ENCODE measurements at regions not wholly inside any gene's neighbourhood (a gene's known extent, or its start where the extent isn't known, plus 50 kb on each side); places are given as distances from the start of the nearest gene placed in this dataset.

DNA sequence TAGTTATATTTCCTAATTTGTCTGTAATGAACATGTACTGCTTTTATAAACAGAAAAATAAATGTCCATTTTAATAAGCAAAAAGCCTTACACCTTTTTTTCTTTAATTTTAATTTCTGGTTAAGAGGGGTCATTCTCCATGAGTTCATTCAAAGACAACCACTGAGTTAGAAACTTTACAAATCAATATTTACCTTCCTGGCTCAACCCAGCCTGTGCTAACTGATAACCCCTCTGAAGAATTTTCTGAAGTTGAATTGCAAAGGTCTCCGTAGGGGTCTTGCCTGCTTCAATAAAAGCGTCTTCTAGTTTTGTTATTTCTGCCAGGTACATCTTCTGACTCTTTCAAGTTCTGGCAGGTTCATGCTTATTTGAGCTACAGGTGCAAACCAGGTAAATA is 440.4 kb upstream of the SALL1 start:
- Mint-ChIP-seq H3K27me3 (ENCODE audit: unreplicated experiment) (no peaks in the 10 kb centered on the region), H3K27ac (ENCODE audit: unreplicated experiment) (no peak overlapping the region), H3K9me3 (ENCODE audit: unreplicated experiment) (no peaks in the 10 kb centered on the region), H3K36me3 (ENCODE audit: unreplicated experiment) (no peaks in the 10 kb centered on the region), H3K4me3 (ENCODE audit: unreplicated experiment) (no peak overlapping the region), H3K4me1 (ENCODE audit: low read depth, unreplicated experiment) (peaks cover 2% of the 10 kb centered on the region)
- TF ChIP-seq, protein P1, sequence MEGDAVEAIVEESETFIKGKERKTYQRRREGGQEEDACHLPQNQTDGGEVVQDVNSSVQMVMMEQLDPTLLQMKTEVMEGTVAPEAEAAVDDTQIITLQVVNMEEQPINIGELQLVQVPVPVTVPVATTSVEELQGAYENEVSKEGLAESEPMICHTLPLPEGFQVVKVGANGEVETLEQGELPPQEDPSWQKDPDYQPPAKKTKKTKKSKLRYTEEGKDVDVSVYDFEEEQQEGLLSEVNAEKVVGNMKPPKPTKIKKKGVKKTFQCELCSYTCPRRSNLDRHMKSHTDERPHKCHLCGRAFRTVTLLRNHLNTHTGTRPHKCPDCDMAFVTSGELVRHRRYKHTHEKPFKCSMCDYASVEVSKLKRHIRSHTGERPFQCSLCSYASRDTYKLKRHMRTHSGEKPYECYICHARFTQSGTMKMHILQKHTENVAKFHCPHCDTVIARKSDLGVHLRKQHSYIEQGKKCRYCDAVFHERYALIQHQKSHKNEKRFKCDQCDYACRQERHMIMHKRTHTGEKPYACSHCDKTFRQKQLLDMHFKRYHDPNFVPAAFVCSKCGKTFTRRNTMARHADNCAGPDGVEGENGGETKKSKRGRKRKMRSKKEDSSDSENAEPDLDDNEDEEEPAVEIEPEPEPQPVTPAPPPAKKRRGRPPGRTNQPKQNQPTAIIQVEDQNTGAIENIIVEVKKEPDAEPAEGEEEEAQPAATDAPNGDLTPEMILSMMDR (IDR thresholded peaks at IDR 0.05; ENCODE audit: partially characterized antibody, unreplicated experiment), result no peak
- no peak for DNase-seq

DNA sequence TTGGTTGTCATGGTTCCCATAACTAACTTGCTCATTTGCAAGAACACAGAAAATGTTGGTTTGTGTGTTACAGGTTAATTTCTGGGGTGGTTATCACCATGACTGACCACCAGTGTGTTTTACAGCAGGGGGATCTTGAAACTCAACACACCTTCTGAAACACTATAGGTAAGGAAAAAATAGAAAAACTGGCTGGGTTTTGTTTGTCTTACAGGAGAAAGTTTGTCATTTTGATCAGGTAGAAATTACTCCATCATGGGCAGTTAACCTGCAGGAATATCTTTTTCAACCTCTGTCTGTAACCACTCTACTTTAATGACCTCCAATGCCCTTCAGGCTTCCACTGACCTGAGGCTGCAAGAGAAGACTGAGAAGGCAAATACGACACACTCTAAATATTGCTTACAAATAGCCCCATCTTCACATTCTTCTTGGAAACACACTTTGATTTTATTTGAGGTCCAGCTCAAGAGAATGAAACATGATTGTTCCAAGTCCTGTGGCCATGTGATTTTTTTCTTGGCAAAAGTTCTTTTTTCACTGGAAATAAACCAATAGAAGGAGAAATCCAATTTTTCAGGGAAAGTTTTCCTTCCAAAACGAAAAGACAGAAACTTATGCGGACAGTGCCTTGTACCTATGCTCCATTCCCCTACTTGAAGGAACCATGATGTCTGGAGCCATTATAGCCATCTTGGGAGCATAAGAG is 428.7 kb upstream of the SALL1 start:
- Mint-ChIP-seq H3K27me3 (ENCODE audit: unreplicated experiment) (peaks cover 6% of the 10 kb centered on the region), H3K36me3 (ENCODE audit: unreplicated experiment) (no peaks in the 10 kb centered on the region)

DNA sequence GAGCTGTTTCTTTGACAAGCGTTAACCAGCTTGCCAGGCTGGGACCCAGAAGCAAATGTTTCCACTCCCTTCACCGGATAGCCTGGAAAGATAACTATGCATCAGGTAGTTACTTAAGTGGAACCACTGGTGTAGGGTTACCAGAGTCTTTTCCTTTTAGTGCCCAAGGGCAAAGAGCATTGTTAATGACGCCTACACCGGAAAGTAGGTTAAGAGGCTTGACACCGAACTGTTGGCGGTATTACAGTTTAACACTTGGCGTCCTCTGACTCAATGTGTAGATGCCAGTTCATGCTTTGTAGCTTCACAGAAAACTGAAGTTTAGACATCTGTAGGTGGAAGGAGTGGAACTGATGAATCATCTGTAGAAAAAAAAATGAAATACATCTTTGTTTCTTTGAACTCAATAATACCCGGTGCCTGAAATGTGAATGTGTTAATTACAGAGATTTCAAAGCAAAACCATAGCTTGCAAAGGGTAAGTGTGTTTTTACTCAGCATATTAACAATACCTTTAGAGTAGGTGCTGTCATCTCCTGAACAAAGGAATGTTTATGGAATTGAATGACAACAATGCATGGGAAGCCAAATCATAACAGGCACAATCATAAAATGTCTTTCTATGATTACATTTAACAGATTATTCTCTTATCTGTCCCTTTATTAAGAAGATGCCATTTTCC is 426.7 kb upstream of the SALL1 start:
- H3K4me1 Mint-ChIP-seq (ENCODE audit: low read depth, unreplicated experiment), result peaks cover 2% of the 10 kb centered on the region
- no peaks in the 10 kb centered on the region for H3K9me3 Mint-ChIP-seq (ENCODE audit: unreplicated experiment)
- TF ChIP-seq, protein P1 (IDR thresholded peaks at IDR 0.05; ENCODE audit: partially characterized antibody, unreplicated experiment), result no peak
- no peak for DNase-seq
- no peak overlapping the region for H3K4me3 Mint-ChIP-seq (ENCODE audit: unreplicated experiment)
- H3K27me3 Mint-ChIP-seq (ENCODE audit: unreplicated experiment), result peaks cover 6% of the 10 kb centered on the region
- no peak overlapping the region for H3K27ac Mint-ChIP-seq (ENCODE audit: unreplicated experiment)
- H3K36me3 Mint-ChIP-seq (ENCODE audit: unreplicated experiment), result no peaks in the 10 kb centered on the region

More for the DNA sequence above, 428.7 kb upstream of the SALL1 start:
- Mint-ChIP-seq H3K4me3 (ENCODE audit: unreplicated experiment) (no peak overlapping the region), H3K9me3 (ENCODE audit: unreplicated experiment) (no peaks in the 10 kb centered on the region), H3K4me1 (ENCODE audit: low read depth, unreplicated experiment) (peaks cover 2% of the 10 kb centered on the region), H3K27ac (ENCODE audit: unreplicated experiment) (no peak overlapping the region)
- no peak for DNase-seq
- TF ChIP-seq, protein P1 (IDR thresholded peaks at IDR 0.05; ENCODE audit: partially characterized antibody, unreplicated experiment), result no peak

DNA sequence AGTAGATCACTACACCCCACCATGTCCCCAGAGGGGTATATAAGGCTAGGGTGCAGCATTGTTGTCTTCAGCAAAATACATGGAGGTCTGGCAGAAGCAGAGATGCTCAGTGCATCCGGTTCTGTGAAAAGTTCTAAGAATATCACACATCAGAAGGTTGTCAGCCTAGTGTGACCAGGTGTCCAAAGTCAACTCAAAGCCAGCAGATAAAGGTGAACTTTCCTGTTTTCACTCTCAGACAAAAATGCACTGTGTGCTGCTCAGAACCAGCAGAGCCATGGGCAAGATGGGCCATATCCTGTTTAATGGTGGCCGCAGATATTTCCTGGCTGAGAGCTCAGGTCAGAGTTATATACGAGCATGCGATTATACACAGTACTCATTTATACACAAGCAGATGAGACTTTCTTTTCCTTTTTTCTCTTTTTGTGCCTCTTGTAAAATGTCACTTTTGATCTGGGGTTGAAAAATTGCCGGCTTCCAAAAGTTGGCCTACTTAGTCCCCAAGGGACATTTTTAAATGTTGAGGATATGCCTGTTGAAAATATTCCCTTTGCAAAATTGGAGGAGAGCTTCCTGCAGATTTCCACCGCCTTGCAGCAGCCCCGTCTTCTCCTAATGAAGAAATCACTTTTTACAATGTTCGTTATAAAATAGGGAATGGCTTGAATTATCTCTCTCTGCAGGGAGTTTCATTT is 425.6 kb upstream of the SALL1 start:
- H3K27me3 Mint-ChIP-seq (ENCODE audit: unreplicated experiment), result peaks cover 7% of the 10 kb centered on the region
- H3K4me1 Mint-ChIP-seq (ENCODE audit: low read depth, unreplicated experiment), result peaks cover 2% of the 10 kb centered on the region
- TF ChIP-seq, protein P1 (IDR thresholded peaks at IDR 0.05; ENCODE audit: partially characterized antibody, unreplicated experiment), result no peak
- H3K36me3 Mint-ChIP-seq (ENCODE audit: unreplicated experiment), result no peaks in the 10 kb centered on the region
- no peak for DNase-seq
- H3K4me3 Mint-ChIP-seq (ENCODE audit: unreplicated experiment), result no peak overlapping the region
- no peak overlapping the region for H3K27ac Mint-ChIP-seq (ENCODE audit: unreplicated experiment)
- H3K9me3 Mint-ChIP-seq (ENCODE audit: unreplicated experiment), result no peaks in the 10 kb centered on the region

Measured in glutamatergic neuron (in vitro differentiated cells).